ENCODE measurements at regions not wholly inside any gene's neighbourhood (a gene's known extent, or its start where the extent isn't known, plus 50 kb on each side); places are given as distances from the start of the nearest gene placed in this dataset.
"Not testable (repeated sequence)": the region's sequence is repeated elsewhere in the genome, so short reads cannot be mapped to it uniquely, and the experiment has no call there.

GRCh38 chr2:92072461-92073035 is 2798.7 kb upstream of the TEKT4 start:
- peak; percentile 2 for DNase-seq (ENCODE audit: low spot score)

GRCh38 chr2:92073036-92073814 is 2798.0 kb upstream of the TEKT4 start:
- peak; percentile 1 for DNase-seq (ENCODE audit: low spot score)

- DNase-seq (ENCODE audit: low spot score) = peak; percentile 2
These were observed 2797.2 kb upstream of the TEKT4 start for GRCh38 chr2:92073815-92074548.

DNA sequence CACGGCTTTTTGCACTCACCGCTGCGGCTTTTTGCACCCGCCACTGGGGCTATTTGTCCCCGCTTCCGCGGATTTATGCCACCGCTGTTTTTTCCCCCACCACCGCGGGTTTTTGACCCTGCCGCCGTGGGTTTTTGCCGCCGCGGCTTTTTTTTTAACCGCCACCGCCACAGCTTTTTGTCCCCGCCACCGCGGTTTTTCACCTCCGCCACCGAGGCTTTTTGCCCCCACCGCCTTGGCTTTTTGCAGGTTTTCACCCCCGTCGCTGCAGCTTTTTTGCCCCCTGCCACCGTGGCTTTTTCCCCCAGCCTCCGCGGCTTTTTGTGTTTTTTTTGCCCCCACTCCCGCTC is 2796.7 kb upstream of the TEKT4 start:
- peak; percentile 1 for DNase-seq (ENCODE audit: low spot score)

- not testable (repeated sequence) for DNase-seq (ENCODE audit: low spot score)
These were observed 2795.9 kb upstream of the TEKT4 start for GRCh38 chr2:92075363-92075762.

Data from D341Med (cell line).